ENCODE measurements at regions not wholly inside any gene's neighbourhood (a gene's known extent, or its start where the extent isn't known, plus 50 kb on each side); places are given as distances from the start of the nearest gene placed in this dataset.

DNA sequence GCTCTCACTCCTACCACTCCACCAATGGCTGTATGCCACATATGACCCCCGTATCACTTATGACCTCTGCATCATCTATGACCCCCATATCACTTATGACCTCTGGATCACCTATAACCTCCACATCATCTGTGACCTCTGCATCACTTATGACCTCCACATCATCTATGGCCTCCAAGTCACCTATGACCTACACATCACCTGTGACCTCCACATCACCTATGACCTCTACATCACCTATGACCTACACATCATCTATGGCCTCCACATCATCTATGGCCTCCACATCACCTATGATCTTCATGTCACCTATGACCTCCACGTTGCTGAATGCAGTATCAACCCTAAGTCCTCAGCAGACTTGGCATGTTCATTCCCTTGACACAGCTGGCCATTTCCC lies 271.2 kb downstream of the MATN1 start:
- Mint-ChIP-seq H3K4me1 (no peaks in the 10 kb centered on the region), H3K27ac (no peak overlapping the region), H3K4me3 (no peak overlapping the region), H3K27me3 (ENCODE audit: insufficient read depth, low read depth) (peaks cover 2% of the 10 kb centered on the region), H3K36me3 (no peaks in the 10 kb centered on the region), H3K9me3 (no peaks in the 10 kb centered on the region)
- Histone ChIP-seq H4K20me1 (ENCODE audit: low read depth) (no peaks in the 10 kb centered on the region), H3K79me2 (ENCODE audit: low read depth) (no peaks in the 10 kb centered on the region), H2AFZ (replicated peaks) (no peak overlapping the region), H3K36me3 (no peaks in the 10 kb centered on the region), H3K9me3 (ENCODE audit: low read depth) (no peaks in the 10 kb centered on the region), H3K27ac (no peak overlapping the region), H3K27me3 (no peaks in the 10 kb centered on the region), H3F3A (ENCODE audit: low read depth) (no peaks in the 10 kb centered on the region), H3K4me2 (no peak overlapping the region), H3K9ac (no peak overlapping the region), H3K4me1 (no peaks in the 10 kb centered on the region), H3K4me3 (no peak overlapping the region)
- DNase-seq (ENCODE audit: low spot score) = no peak
- TF ChIP-seq, protein P1, sequence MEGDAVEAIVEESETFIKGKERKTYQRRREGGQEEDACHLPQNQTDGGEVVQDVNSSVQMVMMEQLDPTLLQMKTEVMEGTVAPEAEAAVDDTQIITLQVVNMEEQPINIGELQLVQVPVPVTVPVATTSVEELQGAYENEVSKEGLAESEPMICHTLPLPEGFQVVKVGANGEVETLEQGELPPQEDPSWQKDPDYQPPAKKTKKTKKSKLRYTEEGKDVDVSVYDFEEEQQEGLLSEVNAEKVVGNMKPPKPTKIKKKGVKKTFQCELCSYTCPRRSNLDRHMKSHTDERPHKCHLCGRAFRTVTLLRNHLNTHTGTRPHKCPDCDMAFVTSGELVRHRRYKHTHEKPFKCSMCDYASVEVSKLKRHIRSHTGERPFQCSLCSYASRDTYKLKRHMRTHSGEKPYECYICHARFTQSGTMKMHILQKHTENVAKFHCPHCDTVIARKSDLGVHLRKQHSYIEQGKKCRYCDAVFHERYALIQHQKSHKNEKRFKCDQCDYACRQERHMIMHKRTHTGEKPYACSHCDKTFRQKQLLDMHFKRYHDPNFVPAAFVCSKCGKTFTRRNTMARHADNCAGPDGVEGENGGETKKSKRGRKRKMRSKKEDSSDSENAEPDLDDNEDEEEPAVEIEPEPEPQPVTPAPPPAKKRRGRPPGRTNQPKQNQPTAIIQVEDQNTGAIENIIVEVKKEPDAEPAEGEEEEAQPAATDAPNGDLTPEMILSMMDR (IDR thresholded peaks at IDR 0.05) = no peak
- TF ChIP-seq EZH2 (IDR thresholded peaks at IDR 0.05) (no peak), EZH2phosphoT487 (IDR thresholded peaks at IDR 0.05) (no peak)

DNA sequence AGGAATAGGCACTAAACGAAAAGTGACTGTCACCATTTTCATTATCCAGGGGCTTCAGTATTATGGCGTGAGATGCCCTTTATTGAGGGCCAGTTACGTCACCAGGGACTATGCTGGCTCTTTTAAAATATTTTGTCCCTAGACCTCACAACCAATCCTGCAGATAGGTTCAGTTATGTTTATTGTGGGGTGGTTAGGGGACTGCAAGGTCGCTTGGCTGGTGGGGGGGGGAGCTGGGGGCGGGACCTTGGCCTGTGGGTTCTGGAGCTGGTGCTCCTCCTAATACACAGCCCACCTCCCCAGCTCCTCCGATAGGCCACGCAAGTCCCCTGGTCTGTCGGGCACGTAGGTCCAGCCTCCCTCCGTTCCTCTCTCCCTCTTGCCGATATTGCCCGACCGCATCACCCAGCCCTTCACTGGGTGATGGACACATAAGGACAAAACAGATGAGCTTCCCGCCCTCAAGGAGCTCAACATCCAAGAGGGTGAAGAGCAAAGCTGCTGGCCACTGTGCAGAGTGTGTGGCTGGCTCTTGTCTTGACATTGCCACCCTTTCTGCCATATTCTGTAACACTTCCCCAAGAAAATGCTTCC lies 271.8 kb downstream of the MATN1 start:
- Histone ChIP-seq H3K4me3 (no peak overlapping the region), H3K9ac (no peak overlapping the region), H4K20me1 (ENCODE audit: low read depth) (no peaks in the 10 kb centered on the region), H3K27ac (no peak overlapping the region), H3K4me2 (no peak overlapping the region), H3K36me3 (no peaks in the 10 kb centered on the region), H2AFZ (replicated peaks) (no peak overlapping the region), H3K9me3 (ENCODE audit: low read depth) (no peaks in the 10 kb centered on the region), H3K27me3 (no peaks in the 10 kb centered on the region), H3F3A (ENCODE audit: low read depth) (no peaks in the 10 kb centered on the region), H3K79me2 (ENCODE audit: low read depth) (no peaks in the 10 kb centered on the region), H3K4me1 (peaks cover under 1% of the 10 kb centered on the region)
- H3K36me3 Mint-ChIP-seq = no peaks in the 10 kb centered on the region
- no peak overlapping the region for H3K4me3 Mint-ChIP-seq
- H3K27me3 Mint-ChIP-seq (ENCODE audit: insufficient read depth, low read depth) = peaks cover 2% of the 10 kb centered on the region
- no peak for DNase-seq (ENCODE audit: low spot score)
- H3K27ac Mint-ChIP-seq = no peak overlapping the region
- no peaks in the 10 kb centered on the region for H3K9me3 Mint-ChIP-seq
- TF ChIP-seq EZH2 (IDR thresholded peaks at IDR 0.05) (no peak), EZH2phosphoT487 (IDR thresholded peaks at IDR 0.05) (no peak)
- TF ChIP-seq, protein P1 (IDR thresholded peaks at IDR 0.05) = no peak
- H3K4me1 Mint-ChIP-seq = no peaks in the 10 kb centered on the region

DNA sequence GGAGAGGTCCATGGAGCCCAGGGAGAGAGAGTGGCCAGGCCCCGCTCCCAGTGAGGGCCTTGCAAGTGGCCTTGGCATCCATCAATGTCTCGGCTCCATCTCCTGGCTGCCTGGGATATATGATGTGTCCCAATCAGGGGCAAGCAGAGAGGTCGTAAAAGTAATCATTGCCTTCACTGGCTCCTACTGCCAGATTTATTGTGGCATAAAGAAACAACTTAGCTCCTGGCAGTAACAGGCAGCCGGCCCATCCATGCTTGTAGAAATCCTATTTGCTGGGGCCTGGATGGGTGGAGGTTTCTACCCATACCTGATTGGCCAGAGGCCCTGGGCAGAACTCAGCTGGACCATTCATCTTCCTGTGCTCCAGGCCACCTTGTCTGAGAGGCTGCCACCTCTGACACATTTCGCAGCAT lies 272.6 kb downstream of the MATN1 start:
- no peaks in the 10 kb centered on the region for H3K9me3 ChIP-seq (ENCODE audit: low read depth)
- Mint-ChIP-seq H3K27me3 (ENCODE audit: insufficient read depth, low read depth) (peaks cover 2% of the 10 kb centered on the region), H3K4me3 (no peak overlapping the region), H3K36me3 (no peaks in the 10 kb centered on the region), H3K9me3 (no peaks in the 10 kb centered on the region), H3K27ac (no peak overlapping the region), H3K4me1 (peaks cover 4% of the 10 kb centered on the region)
- H2AFZ ChIP-seq (replicated peaks) = no peak overlapping the region
- H3K4me2 ChIP-seq = no peak overlapping the region
- TF ChIP-seq EZH2 (IDR thresholded peaks at IDR 0.05) (no peak), EZH2phosphoT487 (IDR thresholded peaks at IDR 0.05) (no peak)
- TF ChIP-seq, protein P1 (IDR thresholded peaks at IDR 0.05) = no peak
- no peak overlapping the region for H3K27ac ChIP-seq
- no peaks in the 10 kb centered on the region for H3F3A ChIP-seq (ENCODE audit: low read depth)
- H3K4me3 ChIP-seq = no peak overlapping the region
- no peaks in the 10 kb centered on the region for H3K27me3 ChIP-seq
- H3K36me3 ChIP-seq = no peaks in the 10 kb centered on the region
- H3K9ac ChIP-seq = no peak overlapping the region
- DNase-seq (ENCODE audit: low spot score) = no peak
- no peaks in the 10 kb centered on the region for H3K79me2 ChIP-seq (ENCODE audit: low read depth)
- peaks cover 3% of the 10 kb centered on the region for H3K4me1 ChIP-seq
- no peaks in the 10 kb centered on the region for H4K20me1 ChIP-seq (ENCODE audit: low read depth)

All from neural progenitor cell (in vitro differentiated cells).